HG03442 (cell line): ENCODE measurements at regions not wholly inside any gene's neighbourhood (a gene's known extent, or its start where the extent isn't known, plus 50 kb on each side); places are given as distances from the start of the nearest gene placed in this dataset.
"Not testable (repeated sequence)": the region's sequence is repeated elsewhere in the genome, so short reads cannot be mapped to it uniquely, and the experiment has no call there.

Experiments used
- ATAC-seq: cut with Tn5 transposase; IDR thresholded peaks from one replicate; pipeline ENCODE4 v1.9.1; 2021; ENCODE audit warnings: mild to moderate bottlenecking, moderate library complexity; ENCODE audit not compliant: unreplicated experiment

GRCh38 chr6:137653706-137654059, 159.5 kb upstream of the OLIG3 start:
- no peak for ATAC-seq

GRCh38 chr6:137654365-137654981, 160.3 kb upstream of the OLIG3 start:
- ATAC-seq, result no peak

GRCh38 chr6:137655291-137655690, 161.1 kb upstream of the OLIG3 start:
- no peak for ATAC-seq

GRCh38 chr6:137656735-137657134, 162.5 kb upstream of the OLIG3 start:
- no peak for ATAC-seq

GRCh38 chr6:137657351-137657911, 163.2 kb upstream of the OLIG3 start:
- ATAC-seq, result peak; percentile 45

- ATAC-seq, result no peak
These were observed 164.1 kb upstream of the OLIG3 start for GRCh38 chr6:137658287-137658686.

- no peak for ATAC-seq
These were observed 165.7 kb upstream of the OLIG3 start for GRCh38 chr6:137659871-137660270.

GRCh38 chr6:137660296-137660731, 166.1 kb upstream of the OLIG3 start:
- no peak for ATAC-seq

GRCh38 chr6:137661601-137662000, 167.4 kb upstream of the OLIG3 start:
- ATAC-seq, result no peak

- ATAC-seq, result no peak
These were observed 170.0 kb upstream of the OLIG3 start for GRCh38 chr6:137664183-137664582.

GRCh38 chr6:137665342-137665934, 171.2 kb upstream of the OLIG3 start:
- no peak for ATAC-seq

- no peak for ATAC-seq
These were observed 172.1 kb upstream of the OLIG3 start for GRCh38 chr6:137666202-137666774.

- ATAC-seq, result no peak
These were observed 179.4 kb upstream of the OLIG3 start for GRCh38 chr6:137673603-137674002.

- peak; percentile 65 for ATAC-seq
These were observed 182.7 kb upstream of the OLIG3 start for GRCh38 chr6:137676888-137677287.

- no peak for ATAC-seq
These were observed 183.5 kb upstream of the OLIG3 start for GRCh38 chr6:137677709-137678108.

- ATAC-seq, result no peak
These were observed 184.3 kb upstream of the OLIG3 start for GRCh38 chr6:137678451-137678850.

GRCh38 chr6:137680705-137681346, 186.2 kb upstream of the TNFAIP3 start:
- peak; percentile 31 for ATAC-seq

- no peak for ATAC-seq
These were observed 185.5 kb upstream of the TNFAIP3 start for GRCh38 chr6:137681445-137682009.

- ATAC-seq, result not testable (repeated sequence)
These were observed 184.4 kb upstream of the TNFAIP3 start for GRCh38 chr6:137682658-137683057.

GRCh38 chr6:137683916-137684315, 183.1 kb upstream of the TNFAIP3 start:
- no peak for ATAC-seq

GRCh38 chr6:137685798-137686375, 181.2 kb upstream of the TNFAIP3 start:
- ATAC-seq, result no peak
